A549 (cell line): ENCODE measurements at regions not wholly inside any gene's neighbourhood (a gene's known extent, or its start where the extent isn't known, plus 50 kb on each side); places are given as distances from the start of the nearest gene placed in this dataset.

Experiments used
- ESRRA ChIP-seq: fragments of 150-350 bp; IDR thresholded peaks from 2 replicates; pipeline ENCODE4 v1.6.1; 2014; ENCODE audit warnings: mild to moderate bottlenecking, low read length, borderline replicate concordance
- JUNB ChIP-seq: fragments of >200 bp; sonication (Bioruptor Twin); formaldehyde crosslinking; IDR thresholded peaks from 2 replicates; pipeline ENCODE4 v1.6.1; 2016
- NFE2L2 ChIP-seq: fragments of 150-350 bp; conservative IDR thresholded peaks from 2 replicates; pipeline ENCODE4 v1.6.1; 2014; ENCODE audit warnings: low read length
- POLR2A ChIP-seq: IDR thresholded peaks from 2 replicates; pipeline ENCODE4 v1.6.1; 2012; ENCODE audit warnings: mild to moderate bottlenecking, low read length
- SMC3 ChIP-seq: fragments of >200 bp; sonication (Bioruptor Twin); formaldehyde crosslinking; IDR thresholded peaks from 3 replicates; pipeline ENCODE4 v1.6.1; 2018; ENCODE audit warnings: inconsistent platforms
- USF2 ChIP-seq: fragments of 450-650 bp; IDR thresholded peaks from 2 replicates; pipeline ENCODE4 v1.6.1; 2014; ENCODE audit warnings: antibody characterized with exemption
- TF ChIP-seq, protein P1 (sequence below): fragments of >200 bp; sonication (Bioruptor Twin); formaldehyde crosslinking; IDR thresholded peaks from 3 replicates; pipeline ENCODE4 v1.5.1; 2016

DNA sequence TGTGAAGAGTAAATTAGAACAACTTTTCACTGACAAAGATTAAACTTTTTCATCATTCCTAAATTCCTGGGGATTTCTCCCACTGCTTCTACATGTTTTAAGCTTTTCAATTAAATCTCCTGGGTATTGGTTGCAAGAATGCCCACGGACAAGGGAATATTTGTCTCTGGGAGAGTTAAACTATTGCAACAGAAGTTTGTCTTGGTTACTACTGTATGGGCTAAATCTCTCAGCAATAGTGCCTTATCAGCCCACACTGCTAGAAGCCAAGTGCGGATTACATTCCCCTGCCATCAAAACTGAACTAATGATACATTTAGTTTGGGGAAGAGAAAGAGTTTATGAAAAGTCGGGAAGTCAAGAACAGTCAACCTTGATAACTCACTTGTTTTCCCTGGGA is 528.2 kb upstream of the C9orf72 start:
- TF ChIP-seq, protein P1, sequence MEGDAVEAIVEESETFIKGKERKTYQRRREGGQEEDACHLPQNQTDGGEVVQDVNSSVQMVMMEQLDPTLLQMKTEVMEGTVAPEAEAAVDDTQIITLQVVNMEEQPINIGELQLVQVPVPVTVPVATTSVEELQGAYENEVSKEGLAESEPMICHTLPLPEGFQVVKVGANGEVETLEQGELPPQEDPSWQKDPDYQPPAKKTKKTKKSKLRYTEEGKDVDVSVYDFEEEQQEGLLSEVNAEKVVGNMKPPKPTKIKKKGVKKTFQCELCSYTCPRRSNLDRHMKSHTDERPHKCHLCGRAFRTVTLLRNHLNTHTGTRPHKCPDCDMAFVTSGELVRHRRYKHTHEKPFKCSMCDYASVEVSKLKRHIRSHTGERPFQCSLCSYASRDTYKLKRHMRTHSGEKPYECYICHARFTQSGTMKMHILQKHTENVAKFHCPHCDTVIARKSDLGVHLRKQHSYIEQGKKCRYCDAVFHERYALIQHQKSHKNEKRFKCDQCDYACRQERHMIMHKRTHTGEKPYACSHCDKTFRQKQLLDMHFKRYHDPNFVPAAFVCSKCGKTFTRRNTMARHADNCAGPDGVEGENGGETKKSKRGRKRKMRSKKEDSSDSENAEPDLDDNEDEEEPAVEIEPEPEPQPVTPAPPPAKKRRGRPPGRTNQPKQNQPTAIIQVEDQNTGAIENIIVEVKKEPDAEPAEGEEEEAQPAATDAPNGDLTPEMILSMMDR = no peak
- TF ChIP-seq NFE2L2 (no peak), JUNB (no peak), ESRRA (no peak), SMC3 (no peak), USF2 (no peak), POLR2A (no peak)
